ENCODE measurements at regions not wholly inside any gene's neighbourhood (a gene's known extent, or its start where the extent isn't known, plus 50 kb on each side); places are given as distances from the start of the nearest gene placed in this dataset.

GRCh38 chr2:14902953-14903352, 270.4 kb downstream of the LRATD1 start:
- TF ChIP-seq CTCF (IDR thresholded peaks at IDR 0.05): no peak
- TF ChIP-seq EZH2 (IDR thresholded peaks at IDR 0.05; ENCODE audit: borderline replicate concordance, insufficient read depth, low read depth, low read length, poor library complexity, severe bottlenecking): no peak

Data from B cell (primary cell).